Loucy (cell line): ENCODE measurements at regions not wholly inside any gene's neighbourhood (a gene's known extent, or its start where the extent isn't known, plus 50 kb on each side); places are given as distances from the start of the nearest gene placed in this dataset.
"Not testable (repeated sequence)": the region's sequence is repeated elsewhere in the genome, so short reads cannot be mapped to it uniquely, and the experiment has no call there.

Experiments used
- CTCF ChIP-seq: fragments of 200-600 bp; sonication (generic); conservative IDR thresholded peaks from 2 replicates; pipeline ENCODE4 v1.5.1; 2014; ENCODE audit warnings: mild to moderate bottlenecking, antibody characterized with exemption, low read length
- EZH2phosphoT487 ChIP-seq: fragments of 200-600 bp; IDR thresholded peaks from 2 replicates; pipeline ENCODE4 v1.6.1; 2018; ENCODE audit warnings: antibody characterized with exemption, mild to moderate bottlenecking, moderate library complexity, borderline replicate concordance

DNA sequence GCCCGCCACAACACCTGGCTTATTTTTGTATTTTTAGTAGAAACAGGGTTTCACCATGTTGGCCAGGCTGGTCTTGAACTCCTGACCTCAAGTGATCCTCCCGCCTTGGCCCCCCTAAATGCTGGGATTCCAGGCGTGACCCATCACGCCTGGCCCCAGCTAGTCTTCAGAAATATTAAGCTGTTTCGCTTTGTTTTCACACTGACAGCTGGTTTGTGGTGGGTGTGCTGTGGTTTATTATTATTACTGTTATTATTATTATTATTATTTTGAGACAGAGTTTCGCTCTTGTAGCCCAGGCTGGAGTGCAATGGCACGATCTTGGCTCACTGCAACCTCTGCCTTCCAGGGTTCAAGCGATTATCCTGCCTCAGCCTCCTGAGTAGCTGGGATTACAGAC, 101.6 kb upstream of the CCZ1B start:
- TF ChIP-seq CTCF, EZH2phosphoT487: not testable (repeated sequence)
